ENCODE measurements at regions not wholly inside any gene's neighbourhood (a gene's known extent, or its start where the extent isn't known, plus 50 kb on each side); places are given as distances from the start of the nearest gene placed in this dataset.

DNA sequence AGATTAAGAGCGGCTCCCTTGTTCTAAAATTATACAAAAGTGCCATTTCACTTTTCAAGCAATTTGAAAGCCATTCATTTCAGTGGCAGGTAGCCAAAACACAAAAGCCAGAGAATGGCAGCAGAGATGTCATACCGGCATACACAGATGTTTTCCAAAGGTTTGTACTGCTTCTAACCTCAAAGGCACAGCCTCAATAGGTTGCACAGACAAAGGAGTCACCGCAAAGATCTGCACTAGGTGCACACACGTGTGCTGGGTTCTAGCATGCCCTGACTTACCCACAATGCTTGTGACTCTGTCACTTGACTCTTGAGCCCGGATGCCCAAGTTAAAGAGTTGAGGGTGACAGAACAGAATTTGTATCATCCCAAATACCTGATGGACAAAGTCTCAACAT lies 448.9 kb upstream of the ADGRL2 start:
- Histone ChIP-seq H3K27ac (no peak overlapping the region), H3K4me3 (no peak overlapping the region), H3K36me3 (ENCODE audit: low read depth, missing control alignments) (no peaks in the 10 kb centered on the region), H3K27me3 (no peaks in the 10 kb centered on the region), H3K9me3 (no peaks in the 10 kb centered on the region), H3K4me1 (no peaks in the 10 kb centered on the region)
- no peak for DNase-seq
- TF ChIP-seq CTCF (IDR thresholded peaks at IDR 0.05) (no peak), POLR2A (IDR thresholded peaks at IDR 0.05) (no peak)
- intact Hi-C loops (cut with DNase I; ENCODE audit: low total_unique reads), result no loop called here
- 87 to 93% methylated on average over 5 of the region's 5 CpGs for WGBS, 2 donors

DNA sequence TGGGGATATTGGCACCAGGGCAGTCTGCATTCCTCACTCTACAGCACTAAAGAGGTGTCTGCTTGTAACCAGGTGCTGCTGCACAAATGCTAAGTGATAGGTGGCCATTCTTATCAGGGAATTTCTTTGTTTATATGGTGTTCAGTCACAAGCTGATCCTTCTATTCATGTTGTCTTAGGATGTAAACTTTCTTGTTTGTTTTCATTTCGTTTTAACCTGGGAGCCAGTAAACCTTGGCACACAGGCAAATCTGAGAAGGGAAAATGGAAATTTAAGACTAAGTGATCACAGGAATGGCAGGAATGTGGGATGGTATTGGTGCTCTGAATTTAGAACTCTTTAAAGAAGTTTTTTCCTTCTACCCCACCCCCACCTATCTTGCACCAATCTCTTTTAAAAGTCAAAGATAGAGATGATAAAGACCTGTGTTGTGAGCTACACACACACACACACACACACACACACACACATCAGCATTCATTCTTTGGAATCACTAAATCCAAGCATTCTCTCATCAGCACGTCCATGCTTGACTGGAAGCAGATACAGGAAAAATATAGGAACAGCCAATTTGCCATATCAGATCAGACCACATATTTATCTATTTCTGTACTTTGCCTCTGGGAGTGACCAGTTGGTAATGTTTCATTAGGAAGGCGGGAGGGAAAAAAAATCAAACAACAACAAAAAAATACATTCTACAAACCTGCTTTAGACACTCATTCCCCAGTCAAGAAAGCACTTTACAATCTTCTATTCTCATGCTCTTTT lies 451.4 kb upstream of the ADGRL2 start:
- no peak for DNase-seq
- 72 to 80% methylated on average over 3 of the region's 3 CpGs for WGBS, 2 donors
- Histone ChIP-seq H3K4me3 (no peak overlapping the region), H3K27ac (no peak overlapping the region), H3K9me3 (no peaks in the 10 kb centered on the region), H3K4me1 (no peaks in the 10 kb centered on the region), H3K27me3 (no peaks in the 10 kb centered on the region), H3K36me3 (ENCODE audit: low read depth, missing control alignments) (no peaks in the 10 kb centered on the region)
- TF ChIP-seq CTCF (IDR thresholded peaks at IDR 0.05), result no peak
- no peak for TF ChIP-seq POLR2A (IDR thresholded peaks at IDR 0.05)
- intact Hi-C loops (cut with DNase I; ENCODE audit: low total_unique reads), result no loop called here

- no peak for DNase-seq
- Histone ChIP-seq H3K4me1 (no peaks in the 10 kb centered on the region), H3K27ac (no peak overlapping the region), H3K4me3 (no peak overlapping the region), H3K9me3 (no peaks in the 10 kb centered on the region), H3K36me3 (ENCODE audit: low read depth, missing control alignments) (no peaks in the 10 kb centered on the region), H3K27me3 (no peaks in the 10 kb centered on the region)
- WGBS, 2 donors, result 88 to 99% methylated on average over 2 of the region's 2 CpGs
- intact Hi-C loops (cut with DNase I; ENCODE audit: low total_unique reads), result no loop called here
- no peak for TF ChIP-seq POLR2A (IDR thresholded peaks at IDR 0.05)
- no peak for TF ChIP-seq CTCF (IDR thresholded peaks at IDR 0.05)
Observed at GRCh38 chr1:81345110-81345509, 455.6 kb upstream of the ADGRL2 start.

DNA sequence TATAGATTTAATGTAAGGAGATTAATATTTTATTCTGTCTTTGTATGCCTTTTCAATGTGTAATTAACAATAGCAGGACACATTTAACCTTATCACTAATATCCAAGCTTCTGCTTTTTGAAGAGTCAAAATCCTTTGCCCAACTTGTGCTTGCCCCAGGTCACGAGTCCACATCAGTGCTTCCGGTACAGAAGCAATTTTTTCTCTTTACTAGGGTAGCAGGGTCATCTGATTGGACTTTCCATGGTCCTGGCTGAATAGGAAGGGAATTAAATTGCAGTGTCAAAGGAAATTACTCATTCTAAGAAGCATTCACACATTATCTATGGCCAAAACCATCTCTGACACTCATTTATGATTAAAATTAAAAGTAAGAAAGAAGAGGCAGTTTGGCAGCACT lies 460.5 kb upstream of the ADGRL2 start:
- WGBS, 2 donors, result 65 to 86% methylated on average over 2 of the region's 2 CpGs
- H3K27ac ChIP-seq, result no peak overlapping the region
- no peaks in the 10 kb centered on the region for H3K4me1 ChIP-seq
- H3K27me3 ChIP-seq, result no peaks in the 10 kb centered on the region
- H3K36me3 ChIP-seq (ENCODE audit: low read depth, missing control alignments), result no peaks in the 10 kb centered on the region
- H3K9me3 ChIP-seq, result no peaks in the 10 kb centered on the region
- TF ChIP-seq POLR2A (IDR thresholded peaks at IDR 0.05) (no peak), CTCF (IDR thresholded peaks at IDR 0.05) (no peak)
- DNase-seq, result no peak
- H3K4me3 ChIP-seq, result no peak overlapping the region
- intact Hi-C loops (cut with DNase I; ENCODE audit: low total_unique reads), result no loop called here

- TF ChIP-seq POLR2A (IDR thresholded peaks at IDR 0.05) (no peak), CTCF (IDR thresholded peaks at IDR 0.05) (no peak)
- intact Hi-C loops (cut with DNase I; ENCODE audit: low total_unique reads), result no loop called here
- Histone ChIP-seq H3K27me3 (no peaks in the 10 kb centered on the region), H3K27ac (no peak overlapping the region), H3K9me3 (no peaks in the 10 kb centered on the region), H3K36me3 (ENCODE audit: low read depth, missing control alignments) (no peaks in the 10 kb centered on the region), H3K4me1 (no peaks in the 10 kb centered on the region), H3K4me3 (no peak overlapping the region)
- WGBS, 2 donors, result 74 to 91% methylated on average over 10 of the region's 10 CpGs
- no peak for DNase-seq
Observed at GRCh38 chr1:81337226-81337625, 463.5 kb upstream of the ADGRL2 start.
